ENCODE measurements at regions not wholly inside any gene's neighbourhood (a gene's known extent, or its start where the extent isn't known, plus 50 kb on each side); places are given as distances from the start of the nearest gene placed in this dataset.

GRCh38 chr20:60690771-60691170 lies 561.3 kb upstream of the CDH4 start:
- H3K36me3 Mint-ChIP-seq = no peaks in the 10 kb centered on the region
- no peaks in the 10 kb centered on the region for H3K9me3 Mint-ChIP-seq
- H3K27ac Mint-ChIP-seq = no peak overlapping the region
- ATAC-seq (no peak), DNase-seq (ENCODE audit: low spot score in 2 of 2) (no peak)

DNA sequence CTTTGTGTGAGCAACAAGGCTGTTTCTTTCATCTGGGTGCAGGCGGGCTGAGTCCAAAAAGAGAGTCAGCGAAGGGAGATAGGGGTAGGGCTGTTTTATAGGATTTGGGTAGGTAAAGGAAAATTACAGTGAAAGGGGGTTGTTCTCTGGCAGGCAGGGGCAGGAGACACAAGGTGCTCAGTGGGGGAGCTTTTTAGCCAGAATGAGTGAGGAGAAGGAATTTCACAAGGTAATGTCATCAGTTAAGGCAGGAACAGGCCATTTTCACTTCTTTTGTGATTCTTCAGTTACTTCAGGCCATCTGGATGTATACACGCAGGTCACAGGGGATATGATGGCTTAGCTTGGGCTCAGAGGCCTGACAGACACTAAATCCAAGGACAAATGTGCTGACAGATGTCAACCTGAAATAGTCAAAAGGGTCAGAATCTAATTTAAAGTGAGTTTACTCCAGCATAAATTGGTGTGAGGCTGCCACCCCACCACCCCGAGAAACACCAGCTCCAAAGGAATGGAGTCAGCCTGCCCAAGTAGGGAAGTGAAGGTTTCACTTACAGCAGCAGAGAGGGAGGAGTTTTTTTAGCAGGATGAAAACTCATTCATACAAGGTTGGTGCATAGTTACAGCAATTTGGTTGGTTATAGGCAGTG lies 560.0 kb upstream of the CDH4 start:
- ATAC-seq (no peak), DNase-seq (ENCODE audit: low spot score in 2 of 2) (no peak)
- Mint-ChIP-seq H3K36me3 (no peaks in the 10 kb centered on the region), H3K9me3 (no peaks in the 10 kb centered on the region), H3K27ac (no peak overlapping the region)

DNA sequence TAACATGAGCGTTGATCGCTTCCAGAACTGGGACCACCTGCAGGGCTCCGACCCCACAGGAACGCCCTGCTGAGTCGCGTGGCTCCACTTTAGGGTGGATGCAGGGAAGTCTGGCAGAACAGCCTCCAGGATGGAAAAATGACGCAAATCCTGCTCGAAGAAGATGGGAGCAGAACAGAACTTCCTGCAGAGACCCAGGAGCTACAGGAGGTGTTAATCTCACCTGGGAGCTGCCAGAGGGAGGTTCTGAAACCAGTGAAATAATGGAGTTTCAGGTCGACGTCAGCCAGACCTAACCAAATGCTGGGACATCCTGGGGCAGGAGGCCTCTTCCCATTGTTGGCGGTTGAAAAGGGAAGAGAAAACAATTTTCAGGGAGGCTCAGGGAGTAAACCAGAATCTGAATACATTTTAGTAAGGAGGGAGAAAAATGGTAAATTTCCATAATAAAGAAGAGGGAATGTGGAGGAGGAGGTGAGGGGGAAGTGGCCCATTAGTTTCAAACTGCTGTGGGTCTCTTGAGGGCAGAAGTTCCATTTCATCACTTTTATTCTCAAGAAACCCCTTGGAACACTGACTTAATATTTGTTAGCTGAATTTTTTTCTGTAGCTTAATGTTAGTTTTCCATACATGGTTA lies 558.4 kb upstream of the CDH4 start:
- peaks cover 0 to 5% of the 10 kb centered on the region in 2 donors for H3K9me3 Mint-ChIP-seq
- no peak overlapping the region for H3K27ac Mint-ChIP-seq
- no peak for ATAC-seq
- no peak for DNase-seq (ENCODE audit: low spot score in 2 of 2)
- peaks cover 0 to 4% of the 10 kb centered on the region in 2 donors for H3K36me3 Mint-ChIP-seq

- no peak for DNase-seq (ENCODE audit: low spot score in 2 of 2)
- Mint-ChIP-seq H3K9me3 (peaks cover 0 to 6% of the 10 kb centered on the region in 2 donors), H3K36me3 (peaks cover 0 to 5% of the 10 kb centered on the region in 2 donors), H3K27ac (no peak overlapping the region)
- peak; percentile 55 to 86 for ATAC-seq
Measured at GRCh38 chr20:60694763-60695162, 557.3 kb upstream of the CDH4 start.

GRCh38 chr20:60695226-60696000 lies 556.6 kb upstream of the CDH4 start:
- no peak overlapping the region for H3K27ac Mint-ChIP-seq
- H3K9me3 Mint-ChIP-seq = peaks cover 0 to 6% of the 10 kb centered on the region in 2 donors
- peak in 1 of 2 donors; percentile 3 for DNase-seq (ENCODE audit: low spot score in 2 of 2)
- peak; percentile 40 to 83 for ATAC-seq
- H3K36me3 Mint-ChIP-seq = peaks cover 0 to 5% of the 10 kb centered on the region in 2 donors

GRCh38 chr20:60697252-60697651 lies 554.8 kb upstream of the CDH4 start:
- ATAC-seq = no peak
- Mint-ChIP-seq H3K36me3 (peaks cover 0 to 5% of the 10 kb centered on the region in 2 donors), H3K27ac (no peak overlapping the region), H3K9me3 (peaks cover 0 to 6% of the 10 kb centered on the region in 2 donors)
- DNase-seq (ENCODE audit: low spot score in 2 of 2) = no peak

DNA sequence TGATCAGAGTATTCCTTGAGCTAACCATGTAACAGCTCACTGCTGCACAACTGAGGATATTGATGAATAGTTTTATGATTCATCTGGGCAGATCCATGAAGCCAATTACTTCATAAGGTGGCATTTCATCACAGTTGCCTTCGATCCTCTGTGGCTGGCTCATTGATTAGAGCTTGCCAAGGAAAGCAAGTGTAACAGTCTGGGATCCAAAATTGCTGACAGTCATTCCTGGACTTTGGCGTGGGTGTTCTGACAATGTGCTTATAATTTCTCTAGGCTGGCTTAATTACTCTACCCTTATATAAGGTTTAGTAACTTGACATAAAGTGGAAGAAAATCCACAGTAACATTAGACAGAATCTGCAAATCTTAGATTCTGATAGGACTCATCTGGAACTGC lies 551.3 kb upstream of the CDH4 start:
- DNase-seq (ENCODE audit: low spot score in 2 of 2) (no peak), ATAC-seq (no peak)
- Mint-ChIP-seq H3K9me3 (peaks cover 0 to 6% of the 10 kb centered on the region in 2 donors), H3K27ac (no peak overlapping the region), H3K36me3 (peaks cover 0 to 5% of the 10 kb centered on the region in 2 donors)

DNA sequence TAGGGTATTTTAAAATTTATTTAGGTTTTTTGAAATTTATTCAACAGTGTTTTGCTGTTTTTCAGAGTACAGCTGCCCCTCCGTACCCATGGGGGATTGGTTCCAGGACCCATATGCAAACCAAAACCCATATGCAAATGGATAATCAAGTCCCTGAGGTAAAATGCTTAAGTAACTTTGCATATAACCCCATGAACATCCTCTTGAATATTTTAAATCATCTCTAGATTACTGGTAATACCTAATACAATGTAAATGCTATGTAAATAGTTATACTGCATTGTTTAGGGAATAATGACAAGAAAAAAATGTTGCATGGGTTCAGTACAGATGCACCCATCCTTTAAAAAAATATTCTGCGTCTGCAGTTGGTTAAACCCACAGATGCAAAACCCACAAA lies 547.9 kb upstream of the CDH4 start:
- Mint-ChIP-seq H3K36me3 (no peaks in the 10 kb centered on the region), H3K27ac (no peak overlapping the region), H3K9me3 (no peaks in the 10 kb centered on the region)
- no peak for DNase-seq (ENCODE audit: low spot score in 2 of 2)
- no peak for ATAC-seq

- no peak for ATAC-seq
- Mint-ChIP-seq H3K27ac (no peak overlapping the region), H3K9me3 (peaks cover 0 to 4% of the 10 kb centered on the region in 2 donors), H3K36me3 (no peaks in the 10 kb centered on the region)
- no peak for DNase-seq (ENCODE audit: low spot score in 2 of 2)
Measured at GRCh38 chr20:60713396-60713795, 538.7 kb upstream of the CDH4 start.

- no peak for ATAC-seq
- DNase-seq (ENCODE audit: low spot score in 2 of 2) = no peak
- H3K27ac Mint-ChIP-seq = no peak overlapping the region
- peaks cover under 1 to 6% of the 10 kb centered on the region in 2 donors for H3K9me3 Mint-ChIP-seq
- no peaks in the 10 kb centered on the region for H3K36me3 Mint-ChIP-seq
Measured at GRCh38 chr20:60715172-60715571, 536.9 kb upstream of the CDH4 start.

DNA sequence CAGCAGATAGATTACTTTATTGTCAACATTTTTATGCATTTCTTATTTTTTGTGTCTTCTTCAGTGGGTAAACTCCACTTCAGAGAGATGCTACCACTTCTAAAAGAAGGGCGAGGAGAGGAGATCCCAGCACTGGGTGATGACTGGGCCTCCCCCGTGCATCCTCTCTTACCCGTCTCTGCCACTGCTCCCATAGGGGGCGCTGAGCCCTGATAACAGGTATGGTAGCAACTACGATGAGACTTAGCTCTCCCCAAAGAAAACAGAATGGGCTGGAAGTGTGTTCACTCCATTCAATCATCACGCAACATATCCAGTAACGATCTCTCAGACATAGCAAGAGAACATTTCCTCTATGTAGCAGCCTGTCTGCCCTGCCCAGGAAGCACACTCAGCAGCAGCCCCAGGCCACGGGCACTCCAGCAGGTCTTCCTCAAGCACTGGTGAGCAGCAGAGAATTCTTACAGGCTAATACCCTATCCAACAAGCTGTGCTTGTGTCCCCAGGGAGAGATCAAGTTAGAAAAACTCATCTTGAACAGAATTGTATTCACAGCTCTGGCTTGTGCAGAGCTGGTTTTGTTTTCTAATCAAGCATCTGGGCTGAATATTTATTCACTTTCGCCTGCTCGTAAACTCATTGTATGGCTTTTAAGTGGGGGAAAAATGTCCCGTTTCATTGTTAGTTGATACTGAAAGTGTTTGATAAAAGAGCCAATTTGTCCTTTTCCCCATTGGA lies 533.1 kb upstream of the CDH4 start:
- no peak for DNase-seq (ENCODE audit: low spot score in 2 of 2)
- Mint-ChIP-seq H3K36me3 (no peaks in the 10 kb centered on the region), H3K27ac (no peak overlapping the region), H3K9me3 (peaks cover 4 to 6% of the 10 kb centered on the region in 2 donors)
- no peak for ATAC-seq

- Mint-ChIP-seq H3K36me3 (peaks cover 0 to 13% of the 10 kb centered on the region in 2 donors), H3K9me3 (peaks cover 18 to 25% of the 10 kb centered on the region in 2 donors), H3K27ac (no peak overlapping the region)
- DNase-seq (ENCODE audit: low spot score in 2 of 2) (no peak), ATAC-seq (no peak)
Measured at GRCh38 chr20:60725311-60725906, 526.7 kb upstream of the CDH4 start.

DNA sequence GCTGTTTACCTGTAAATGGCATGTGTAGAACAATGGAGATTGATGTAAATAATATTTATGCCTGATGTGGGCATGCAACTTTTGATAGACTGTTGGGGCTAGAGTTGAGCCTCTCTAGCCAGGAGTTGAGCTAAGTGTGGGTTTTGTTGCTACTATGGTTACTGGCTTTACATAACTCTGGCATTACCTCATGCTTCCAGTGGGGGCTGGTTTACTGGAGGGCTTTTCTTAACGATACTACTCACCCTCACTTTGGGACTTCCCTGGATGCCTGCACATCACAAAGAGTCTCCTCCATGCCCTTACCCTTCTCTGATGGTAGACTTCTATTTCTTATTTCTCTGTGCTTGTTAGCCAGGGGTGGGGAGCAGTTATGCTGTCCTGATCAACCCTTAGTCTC lies 524.6 kb upstream of the CDH4 start:
- H3K36me3 Mint-ChIP-seq = peaks cover 0 to 13% of the 10 kb centered on the region in 2 donors
- H3K9me3 Mint-ChIP-seq = peaks cover 18 to 21% of the 10 kb centered on the region in 2 donors
- no peak overlapping the region for H3K27ac Mint-ChIP-seq
- DNase-seq (ENCODE audit: low spot score in 2 of 2) (no peak), ATAC-seq (no peak)

GRCh38 chr20:60728705-60729104 lies 523.4 kb upstream of the CDH4 start:
- no peak overlapping the region for H3K27ac Mint-ChIP-seq
- peaks cover 0 to 13% of the 10 kb centered on the region in 2 donors for H3K36me3 Mint-ChIP-seq
- DNase-seq (ENCODE audit: low spot score in 2 of 2) (no peak), ATAC-seq (no peak)
- peaks cover 18 to 21% of the 10 kb centered on the region in 2 donors for H3K9me3 Mint-ChIP-seq

DNA sequence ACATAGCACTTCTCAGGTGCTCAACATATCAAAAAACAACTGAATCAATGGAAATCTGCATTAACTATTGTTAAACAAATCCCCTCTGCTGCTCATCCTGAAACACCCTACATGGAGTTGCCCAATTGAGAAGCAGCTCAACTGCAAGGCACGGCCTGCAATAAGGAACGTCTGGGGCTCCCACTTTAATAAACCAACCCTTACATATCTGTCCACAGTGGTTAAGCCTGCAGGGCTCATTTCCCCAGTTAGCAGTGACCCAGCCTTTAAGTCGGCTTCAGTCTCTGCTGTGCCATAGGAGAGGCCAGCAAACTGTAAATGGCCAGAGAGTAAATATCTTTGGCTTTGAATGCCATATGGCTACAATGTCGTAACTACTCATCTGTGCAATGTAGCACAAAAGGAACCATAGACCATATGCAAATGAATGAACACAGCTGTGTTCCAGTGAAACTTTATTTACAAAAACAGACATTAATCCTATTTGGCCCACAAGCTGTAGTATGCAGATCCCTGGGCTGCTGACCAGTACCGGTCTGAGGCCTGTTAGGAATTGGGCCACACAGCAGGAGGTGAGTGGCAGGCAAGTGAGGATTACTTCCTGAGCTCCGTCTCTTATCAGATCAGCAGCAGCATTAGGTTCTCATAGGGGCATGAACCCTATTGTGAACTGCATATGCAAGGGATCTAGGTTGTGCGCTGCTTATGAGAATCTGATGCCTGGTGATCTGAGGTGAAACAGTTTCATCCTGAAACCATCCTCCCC lies 522.7 kb upstream of the CDH4 start:
- Mint-ChIP-seq H3K9me3 (peaks cover 18 to 21% of the 10 kb centered on the region in 2 donors), H3K36me3 (peaks cover 0 to 13% of the 10 kb centered on the region in 2 donors), H3K27ac (no peak overlapping the region)
- DNase-seq (ENCODE audit: low spot score in 2 of 2) = no peak
- ATAC-seq = no peak

GRCh38 chr20:60732322-60732721 lies 519.7 kb upstream of the CDH4 start:
- no peak for ATAC-seq
- DNase-seq (ENCODE audit: low spot score in 2 of 2) = no peak
- Mint-ChIP-seq H3K27ac (no peak overlapping the region), H3K9me3 (peaks cover 11 to 16% of the 10 kb centered on the region in 2 donors), H3K36me3 (peaks cover 0 to 13% of the 10 kb centered on the region in 2 donors)

All from activated naive CD4-positive, alpha-beta T cell treated with anti-CD3 and anti-CD28 coated beads, Interleukin-2, amount 50 U/mL, for 72 hours (primary cell).